Kidney (tissue), 13 donors: ENCODE measurements at regions not wholly inside any gene's neighbourhood (a gene's known extent, or its start where the extent isn't known, plus 50 kb on each side); places are given as distances from the start of the nearest gene placed in this dataset.

Experiments
- DNase-seq, 5 donors: peaks; one replicate each; pipeline ENCODE4 v3.0.0-alpha.2; 2013 to 2020
- FAIRE-seq: peaks from 2 replicates; lab custom pipeline; 2012; peaks lifted over from hg19 to GRCh38; lab: Jason Lieb, UNC
- H3K27ac ChIP-seq, 2 donors: one replicate each; pipeline ENCODE4 v1.7.0; 2013; ENCODE audit warnings: low read depth in 2 of 2, low read length in 2 of 2, inconsistent platforms in 1 of 2
- H3K27me3 ChIP-seq: one replicate; pipeline ENCODE4 v1.7.1; 2013; ENCODE audit warnings: low read length, inconsistent platforms; ENCODE audit not compliant: control insufficient read depth, insufficient read depth
- H3K36me3 ChIP-seq, 3 donors: one replicate each; pipeline versions ENCODE4 v1.7.0 to v1.7.1; 2013; ENCODE audit warnings: low read length in 3 of 3, control low read depth in 1 of 3, inconsistent platforms in 1 of 3; ENCODE audit not compliant: insufficient read depth in 3 of 3, control insufficient read depth in 2 of 3
- H3K4me1 ChIP-seq, 3 donors: one replicate each; pipeline versions ENCODE4 v1.7.0 to v1.7.1; 2013; ENCODE audit warnings: low read length in 3 of 3, inconsistent platforms in 1 of 3, low read depth in 1 of 3; ENCODE audit not compliant: control insufficient read depth in 2 of 3, insufficient read depth in 2 of 3
- H3K4me3 ChIP-seq, 3 donors: one replicate each; pipeline versions ENCODE4 v1.7.0 to v1.8.1; 2013; ENCODE audit warnings: low read length in 3 of 3, control low read depth in 1 of 3, inconsistent platforms in 1 of 3
- H3K9ac ChIP-seq, 3 donors: one replicate each; pipeline versions ENCODE4 v1.7.0 to v1.7.1; 2013; ENCODE audit warnings: low read length in 3 of 3, control low read depth in 1 of 3, inconsistent platforms in 1 of 3
- H3K9me3 ChIP-seq, 3 donors: one replicate each; pipeline versions ENCODE4 v1.7.0 to v1.7.1; 2013; ENCODE audit warnings: low read length in 3 of 3, control low read depth in 1 of 3, inconsistent platforms in 1 of 3; ENCODE audit not compliant: control insufficient read depth in 2 of 3, insufficient read depth in 1 of 3
- CTCF ChIP-seq: IDR thresholded peaks from 3 replicates; pipeline ENCODE4 v1.5.1; 2012; ENCODE audit warnings: mild to moderate bottlenecking, moderate library complexity, borderline replicate concordance; ENCODE audit not compliant: insufficient read depth; ENCODE audit errors: extremely low read depth
- intact Hi-C: fragments of 100-400 bp; cut with DNase I; formaldehyde crosslinking; loops from one replicate; pipeline ENCODE4 v1.11.1; 2022
- donor health status: control.
- donor health status: control.
- donor health status: control.
- donor health status: control.
- donor health status: control.
- donor health status: DM: yes; HTN: yes; CAD: no.
- donor health status: Normal renal cell carcinoma (clear cell type).

- TF ChIP-seq CTCF = no peak
- Histone ChIP-seq H3K36me3 (no peaks in the 10 kb centered on the region), H3K4me1 (peaks cover 0 to 17% (median 7%) of the 10 kb centered on the region in 3 donors), H3K9me3 (no peaks in the 10 kb centered on the region), H3K9ac (no peak overlapping the region), H3K27me3 (no peaks in the 10 kb centered on the region), H3K4me3 (no peak overlapping the region), H3K27ac (no peak overlapping the region)
- DNase-seq = no peak
- no peak for FAIRE-seq
- intact Hi-C loops = no loop called here
Measured at GRCh38 chr2:38178119-38178518, 102.2 kb upstream of the CYP1B1 start.

DNA sequence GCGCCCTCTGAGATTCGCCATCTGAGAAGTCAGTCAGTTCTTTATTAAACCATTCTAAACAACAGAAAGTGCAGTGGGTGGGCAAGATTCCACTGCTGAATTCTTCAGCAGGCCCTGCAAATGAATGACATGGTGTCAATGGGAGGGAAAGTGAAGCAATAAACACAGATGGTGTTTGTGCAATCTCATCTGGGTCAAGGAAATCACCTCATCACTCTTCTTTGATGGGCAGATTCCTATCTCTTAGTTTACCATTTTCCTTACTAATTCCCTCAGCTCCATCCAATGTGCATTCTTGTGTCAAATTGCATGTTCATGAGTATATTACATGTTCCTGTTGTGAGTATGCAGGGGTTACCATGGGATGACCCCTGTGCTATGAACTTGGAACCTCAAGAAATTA, 100.7 kb upstream of the CYP1B1 start:
- DNase-seq (no peak), FAIRE-seq (no peak)
- Histone ChIP-seq H3K4me3 (no peak overlapping the region), H3K9me3 (no peaks in the 10 kb centered on the region), H3K9ac (no peak overlapping the region), H3K27ac (peak overlapping the region in 1 of 2 donors; percentile 23), H3K27me3 (no peaks in the 10 kb centered on the region), H3K4me1 (peaks cover 0 to 8% (median 7%) of the 10 kb centered on the region in 3 donors), H3K36me3 (no peaks in the 10 kb centered on the region)
- TF ChIP-seq CTCF = no peak
- intact Hi-C loops = no loop called here

DNA sequence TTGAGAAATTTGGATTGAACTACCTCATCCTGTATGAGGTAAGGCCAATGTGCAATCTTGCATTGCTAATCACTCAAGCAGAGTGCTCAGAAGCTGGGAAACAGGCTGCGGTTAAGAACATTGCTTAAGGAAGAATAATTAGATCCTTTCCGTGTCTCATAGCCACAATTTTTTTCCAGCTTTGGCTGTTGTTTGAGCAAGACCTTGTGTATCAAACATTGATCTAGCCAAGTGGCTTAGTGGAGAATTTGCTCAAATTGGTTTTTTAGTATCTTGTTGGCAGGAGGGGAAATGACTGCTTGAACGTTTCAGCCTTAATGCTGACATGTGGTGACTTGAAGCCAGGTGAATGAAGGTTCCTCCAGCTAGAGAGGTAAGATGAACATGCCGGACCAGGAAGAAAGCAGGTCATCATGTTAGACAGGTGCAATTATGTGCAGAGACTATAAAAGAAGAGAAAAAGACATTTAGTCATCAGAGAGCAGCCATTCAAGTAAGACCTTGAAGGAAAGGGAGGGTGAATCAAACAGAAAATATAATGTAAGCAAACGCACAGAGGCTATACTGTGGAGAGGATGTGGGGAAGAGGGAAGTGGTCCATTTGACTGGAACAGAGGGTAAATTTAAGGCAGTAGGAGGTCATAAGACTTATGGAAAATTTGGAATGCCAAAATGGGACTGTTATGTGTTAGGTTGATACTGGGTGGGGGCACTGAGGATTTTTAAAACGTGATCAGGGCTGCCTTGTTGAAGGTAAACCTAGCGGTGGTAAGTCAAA, 98.9 kb upstream of the CYP1B1 start:
- no peak for FAIRE-seq
- H3K4me1 ChIP-seq = peaks cover 0 to 8% (median 7%) of the 10 kb centered on the region in 3 donors

More for the DNA sequence above, 98.9 kb upstream of the CYP1B1 start:
- H3K9ac ChIP-seq = no peak overlapping the region
- TF ChIP-seq CTCF = no peak
- H3K4me3 ChIP-seq = no peak overlapping the region
- intact Hi-C loops = no loop called here
- H3K27me3 ChIP-seq = no peaks in the 10 kb centered on the region
- DNase-seq = peak in 2 of 5 donors; percentile 80 to 83
- no peak overlapping the region for H3K27ac ChIP-seq
- H3K36me3 ChIP-seq = no peaks in the 10 kb centered on the region
- no peaks in the 10 kb centered on the region for H3K9me3 ChIP-seq
